Heart left ventricle (tissue), 16 donors: ENCODE measurements at regions not wholly inside any gene's neighbourhood (a gene's known extent, or its start where the extent isn't known, plus 50 kb on each side); places are given as distances from the start of the nearest gene placed in this dataset.
A peak's percentile ranks its signal among the peaks of the same experiment; 100 is the strongest.

Source experiments
- ATAC-seq, 4 donors: fragments of 200-7000 bp; cut with Tn5 transposase; one replicate each; pipeline ENCODE4 v1.9.1; 2020 to 2022; ENCODE audit warnings: moderate library complexity in 4 of 4, mild to moderate bottlenecking in 3 of 4, moderate number of reproducible peaks in 1 of 4
- DNase-seq, 5 donors: peaks; one replicate each; pipeline ENCODE4 v3.0.0-alpha.2; 2020
- H3K27ac ChIP-seq, 12 donors: fragments of 200-600 bp; sonication (generic) in 4 of 12; one replicate each; pipeline versions ENCODE4 v1.5.0 to v1.8.0; 2016 to 2022; ENCODE audit warnings: mild to moderate bottlenecking in 2 of 12
- H3K27me3 ChIP-seq, 9 donors: fragments of 200-600 bp; sonication (generic) in 2 of 9; one replicate each; pipeline versions ENCODE4 v1.5.1 to v1.8.0; 2016 to 2022; ENCODE audit warnings: mild to moderate bottlenecking in 3 of 9
- H3K36me3 ChIP-seq, 9 donors: fragments of 200-600 bp; sonication (generic) in 2 of 9; one replicate each; pipeline versions ENCODE4 v1.5.0 to v1.8.0; 2018 to 2022; ENCODE audit warnings: mild to moderate bottlenecking in 2 of 9
- H3K4me1 ChIP-seq, 12 donors: fragments of 200-600 bp; sonication (generic) in 4 of 12; one replicate each; pipeline versions ENCODE4 v1.5.0 to v1.8.0; 2016 to 2022; ENCODE audit warnings: mild to moderate bottlenecking in 3 of 12
- H3K4me3 ChIP-seq, 12 donors: fragments of 200-600 bp; sonication (generic) in 4 of 12; one replicate each; pipeline versions ENCODE4 v1.5.0 to v1.8.0; 2017 to 2022; ENCODE audit warnings: mild to moderate bottlenecking in 9 of 12, moderate library complexity in 4 of 12
- H3K9me3 ChIP-seq, 12 donors: fragments of 200-600 bp; sonication (generic) in 4 of 12; one replicate each; pipeline versions ENCODE4 v1.5.0 to v1.8.0; 2016 to 2022; ENCODE audit warnings: mild to moderate bottlenecking in 1 of 12
- CTCF ChIP-seq, 12 donors: fragments of 200-600 bp; sonication (generic) in 4 of 12; IDR thresholded peaks; one replicate each; pipeline versions ENCODE4 v1.5.0 to v1.8.0; 2018 to 2022; ENCODE audit warnings: antibody characterized with exemption in 12 of 12, mild to moderate bottlenecking in 5 of 12
- POLR2A ChIP-seq, 2 donors: fragments of 450-650 bp; IDR thresholded peaks; one replicate each; pipeline ENCODE4 v1.6.1; 2017; ENCODE audit warnings: antibody characterized with exemption in 2 of 2, mild to moderate bottlenecking in 2 of 2, moderate library complexity in 2 of 2
- WGBS, 4 donors: extraction: QIAGEN DNeasy Blood & Tissue Kit in 2 of 4; methylation state at CpG; one replicate each; pipeline versions ENCODE4 v1.1.5 to v1.1.7; 2013 to 2018; 5-methylcytosine and 5-hydroxymethylcytosine counted together
- intact Hi-C, 10 donors: fragments of 100-400 bp; cut with DNase I; formaldehyde crosslinking; loops; one replicate each; pipeline versions ENCODE4 v1.11.1 to v1.14.2; 2022
- donor health status: ischemic (EF 13 %, LVEDD 7.1; RV severe dilation, severe dysfunction).
- donor health status: healthy with polysubstance abuse.
- donor health status: DM: no; HTN: yes; CAD: no.
- donor health status: DM: no; HTN: no; CAD: no.
- donor health status: ischemic (EF 25% LVEDD 6.9; RV normal size, moderate dysfunction).
- donor health status: ischemic (EF 25% LVEDD 5.7; RV mildly dilated, moderate dysfunction).
- donor health status: healthy.
- donor health status: DM: yes; HTN: yes; CAD: no.
- donor health status: ischemic (EF 35%, LVEDD 5.7; RV mildly dilated, moderate dysfunction).
- donor health status: nonischemic (EF 11% LVEDD 7.7; RV severe dilation, severe dysfunction).
- donor health status: DM: yes; HTN: yes; CAD: no.
- donor health status: PGD.
- donor health status: ischemic (EF 29% LVEDD 5.4; RV normal size, mild dysfunction).
- donor health status: nonischemic (EF 23%, LVEDD 6.1; RV moderate dilation, normal function).

DNA sequence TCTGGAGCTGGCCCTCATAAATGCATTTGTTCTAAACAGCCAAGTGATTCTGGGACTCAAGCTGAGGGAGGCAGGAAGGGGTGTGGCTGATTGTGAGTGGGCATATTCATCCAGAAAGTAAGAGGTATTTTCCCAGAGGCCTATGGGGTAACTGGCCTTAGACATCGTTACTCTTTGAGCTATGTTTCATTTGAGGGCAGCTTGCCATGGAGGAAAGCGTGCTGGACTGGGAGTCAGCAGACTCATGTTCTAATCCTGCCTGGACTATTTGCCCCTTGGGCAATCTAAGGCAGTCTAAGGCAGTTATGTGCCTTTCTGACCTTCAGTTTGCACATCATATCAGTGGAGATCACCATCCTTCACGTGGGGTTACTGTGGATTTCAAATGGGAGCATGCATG is 93.5 kb upstream of the SLC14A2 start:
- no peaks in the 10 kb centered on the region for H3K9me3 ChIP-seq
- no peaks in the 10 kb centered on the region for H3K36me3 ChIP-seq
- H3K27me3 ChIP-seq, result no peaks in the 10 kb centered on the region
- peaks cover 0 to 42% (median 2%) of the 10 kb centered on the region in 12 donors for H3K4me1 ChIP-seq
- peak in 1 of 4 donors; percentile 2 for ATAC-seq
- no peak overlapping the region for H3K4me3 ChIP-seq
- peak overlapping the region in 1 of 12 donors; percentile 11 for H3K27ac ChIP-seq
- no peak for TF ChIP-seq CTCF (IDR thresholded peaks at IDR 0.05)
- TF ChIP-seq POLR2A (IDR thresholded peaks at IDR 0.05), result no peak
- no peak for DNase-seq
- intact Hi-C loops, result loop anchor here in 2 of 10 donors (10.0 kb wide), 2 partner anchors 93 to 247 kb away; partner anchors contain the start of gene SLC14A2 (in 1 of the 2)
- 52 to 65% (median 60%) methylated on average over 3 of the region's 3 CpGs for WGBS, 4 donors

- ATAC-seq (no peak), DNase-seq (no peak)
- Histone ChIP-seq H3K27me3 (no peaks in the 10 kb centered on the region), H3K27ac (peak overlapping the region in 1 of 12 donors; percentile 11), H3K36me3 (no peaks in the 10 kb centered on the region), H3K4me1 (peaks cover 0 to 38% (median 0%) of the 10 kb centered on the region in 12 donors), H3K9me3 (no peaks in the 10 kb centered on the region), H3K4me3 (no peak overlapping the region)
- intact Hi-C loops, result loop anchor here in 2 of 10 donors (10.0 kb wide), 2 partner anchors 92 to 248 kb away; partner anchors contain the start of gene SLC14A2 (in 1 of the 2)
- no peak for TF ChIP-seq POLR2A (IDR thresholded peaks at IDR 0.05)
- no peak for TF ChIP-seq CTCF (IDR thresholded peaks at IDR 0.05)
- WGBS, 4 donors, result 84 to 92% (median 88%) methylated on average over 8 of the region's 8 CpGs
Observed at GRCh38 chr18:45522371-45522770, 92.9 kb upstream of the SLC14A2 start.

DNA sequence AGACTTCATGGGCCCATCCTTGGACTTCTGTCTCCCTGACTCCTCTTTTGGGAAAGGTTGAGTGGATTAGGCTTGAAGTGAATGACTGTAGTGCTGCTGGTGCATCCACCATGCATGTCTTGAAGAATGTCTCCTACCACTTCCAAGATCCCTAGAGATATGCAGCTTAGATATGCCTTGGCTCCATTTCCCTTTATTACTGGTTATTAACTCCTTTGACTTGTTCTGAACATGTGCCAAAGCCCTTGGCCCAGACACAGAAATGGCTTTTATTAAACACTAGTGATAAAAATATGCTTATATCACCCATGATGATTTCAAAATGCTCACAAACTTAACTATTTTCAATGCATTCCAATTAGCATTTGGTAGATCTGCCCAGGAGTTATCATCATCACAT is 90.0 kb upstream of the SLC14A2 start:
- intact Hi-C loops, result loop anchor here in 2 of 10 donors (10.0 kb wide), 2 partner anchors 90 to 250 kb away; partner anchors contain the start of gene SLC14A2 (in 1 of the 2)
- DNase-seq (no peak), ATAC-seq (no peak)
- TF ChIP-seq POLR2A (IDR thresholded peaks at IDR 0.05) (no peak), CTCF (IDR thresholded peaks at IDR 0.05) (no peak)
- Histone ChIP-seq H3K9me3 (no peaks in the 10 kb centered on the region), H3K27me3 (no peaks in the 10 kb centered on the region), H3K4me1 (peaks cover 0 to 26% (median 0%) of the 10 kb centered on the region in 12 donors), H3K4me3 (no peak overlapping the region), H3K36me3 (no peaks in the 10 kb centered on the region), H3K27ac (no peak overlapping the region)

DNA sequence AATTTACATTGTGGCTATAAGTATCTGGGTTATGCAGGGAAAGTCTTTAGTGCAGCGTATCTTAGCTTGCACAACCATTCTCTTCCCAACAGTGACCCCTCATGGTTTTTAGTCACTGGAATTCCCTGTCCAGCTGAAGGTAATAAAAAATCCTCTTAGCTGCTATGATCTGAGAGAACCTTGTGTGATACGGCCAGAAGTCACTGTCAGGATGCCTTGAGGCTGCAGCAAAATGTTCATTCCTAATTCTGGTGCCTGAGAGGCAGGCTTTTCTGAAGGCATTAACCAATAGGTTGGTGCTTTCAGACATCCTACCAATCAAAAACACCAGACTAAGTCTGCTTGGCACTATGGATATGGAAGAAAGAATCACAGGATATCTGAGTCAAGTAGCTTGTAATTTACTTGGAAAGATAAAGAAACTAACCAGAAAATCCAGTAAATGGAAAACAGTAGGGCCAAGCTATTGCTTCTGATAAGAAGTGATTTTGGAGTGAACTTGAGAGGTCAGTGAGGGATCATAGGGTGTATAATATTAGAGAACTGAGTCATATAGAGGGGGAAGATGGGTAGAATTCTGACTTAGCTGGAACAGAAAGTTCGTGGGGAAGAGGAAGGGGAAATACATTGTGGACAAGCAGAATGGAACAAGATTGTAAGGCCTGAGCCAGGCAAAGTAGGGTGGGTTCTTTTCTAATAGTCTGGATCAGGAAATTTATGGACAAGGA is 89.0 kb upstream of the SLC14A2 start:
- H3K4me1 ChIP-seq, result peaks cover 0 to 21% (median 0%) of the 10 kb centered on the region in 12 donors
- intact Hi-C loops, result loop anchor here in 2 of 10 donors (10.0 kb wide), 2 partner anchors 89 to 251 kb away; partner anchors contain the start of gene SLC14A2 (in 1 of the 2)
- no peaks in the 10 kb centered on the region for H3K9me3 ChIP-seq
- no peak overlapping the region for H3K4me3 ChIP-seq
- ATAC-seq (peak in 3 of 4 donors; percentile 33 to 57 (median 47)), DNase-seq (no peak)
- 38 to 48% (median 40%) methylated on average over 3 of the region's 3 CpGs for WGBS, 4 donors
- H3K36me3 ChIP-seq, result no peaks in the 10 kb centered on the region
- TF ChIP-seq POLR2A (IDR thresholded peaks at IDR 0.05), result no peak
- peak in 7 of 12 donors; percentile 12 to 44 (median 30) for TF ChIP-seq CTCF (IDR thresholded peaks at IDR 0.05)
- H3K27me3 ChIP-seq, result no peaks in the 10 kb centered on the region
- peak overlapping the region in 2 of 12 donors; percentile 37 to 45 for H3K27ac ChIP-seq
